ENCODE measurements at regions not wholly inside any gene's neighbourhood (a gene's known extent, or its start where the extent isn't known, plus 50 kb on each side); places are given as distances from the start of the nearest gene placed in this dataset.
A peak's percentile ranks its signal among the peaks of the same experiment; 100 is the strongest.

DNA sequence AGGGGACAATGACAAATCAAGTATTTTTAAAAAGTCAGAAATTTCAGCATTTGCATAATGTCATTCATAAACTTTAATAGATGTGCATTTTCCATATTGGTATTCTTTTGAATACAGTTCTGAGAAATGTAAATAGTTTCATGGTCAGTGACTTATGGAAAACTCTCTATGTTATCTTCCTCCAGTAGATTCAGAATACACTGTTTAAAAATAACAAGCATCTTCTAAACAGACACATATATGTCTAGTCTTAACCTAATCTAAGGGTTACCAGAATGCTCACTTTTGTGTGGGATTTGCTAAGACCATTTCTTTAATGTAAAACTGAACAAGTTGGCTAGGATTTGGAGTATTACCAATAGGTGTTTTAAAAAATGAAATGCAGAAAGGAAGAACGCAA, 119.8 kb upstream of the SGCG start:
- H3K36me3 ChIP-seq (ENCODE audit: control insufficient read depth, insufficient read depth, low read length) = no peaks in the 10 kb centered on the region

DNA sequence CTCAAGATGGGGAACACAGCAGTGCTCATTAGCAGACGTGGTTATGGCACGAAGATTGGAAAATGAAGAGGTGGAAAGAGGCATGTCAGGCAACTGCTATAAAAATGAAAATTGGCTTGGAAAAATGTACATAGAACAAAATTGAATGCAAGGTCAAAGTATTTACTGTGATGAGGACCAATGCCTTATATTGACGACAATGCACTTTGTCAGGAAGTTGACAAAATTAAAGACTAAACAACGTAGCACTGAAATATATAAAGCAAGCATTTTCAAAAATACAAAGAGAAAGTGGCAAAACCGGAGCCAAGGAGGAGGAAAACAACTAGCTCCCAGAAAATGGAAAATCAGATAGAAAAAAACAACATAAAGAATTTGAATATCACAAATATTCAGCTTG, 113.7 kb upstream of the SGCG start:
- WGBS (ENCODE audit: insufficient coverage) = 46% methylated on average over 2 of the region's 5 CpGs
- DNase-seq = no peak
- peaks cover 3% of the 10 kb centered on the region for H3K4me1 ChIP-seq (ENCODE audit: control insufficient read depth, insufficient read depth, low read length)
- no peaks in the 10 kb centered on the region for H3K27me3 ChIP-seq (ENCODE audit: control insufficient read depth, insufficient read depth, low read length)
- no peaks in the 10 kb centered on the region for H3K9me3 ChIP-seq (replicated peaks; ENCODE audit: control insufficient read depth, low read depth, low read length)
- no peaks in the 10 kb centered on the region for H3K36me3 ChIP-seq (ENCODE audit: control insufficient read depth, insufficient read depth, low read length)
- no peak overlapping the region for H3K4me3 ChIP-seq (ENCODE audit: low read length)
- H3K27ac ChIP-seq (ENCODE audit: low read length) = no peak overlapping the region

More for the DNA sequence above, 119.8 kb upstream of the SGCG start:
- no peak for DNase-seq
- Histone ChIP-seq H3K9me3 (replicated peaks; ENCODE audit: control insufficient read depth, low read depth, low read length) (no peaks in the 10 kb centered on the region), H3K27me3 (ENCODE audit: control insufficient read depth, insufficient read depth, low read length) (no peaks in the 10 kb centered on the region), H3K27ac (ENCODE audit: low read length) (no peak overlapping the region), H3K4me3 (ENCODE audit: low read length) (no peak overlapping the region), H3K4me1 (ENCODE audit: control insufficient read depth, insufficient read depth, low read length) (peaks cover 2% of the 10 kb centered on the region)
- WGBS (ENCODE audit: insufficient coverage) = 86% methylated on average over 1 of the region's 1 CpG

DNA sequence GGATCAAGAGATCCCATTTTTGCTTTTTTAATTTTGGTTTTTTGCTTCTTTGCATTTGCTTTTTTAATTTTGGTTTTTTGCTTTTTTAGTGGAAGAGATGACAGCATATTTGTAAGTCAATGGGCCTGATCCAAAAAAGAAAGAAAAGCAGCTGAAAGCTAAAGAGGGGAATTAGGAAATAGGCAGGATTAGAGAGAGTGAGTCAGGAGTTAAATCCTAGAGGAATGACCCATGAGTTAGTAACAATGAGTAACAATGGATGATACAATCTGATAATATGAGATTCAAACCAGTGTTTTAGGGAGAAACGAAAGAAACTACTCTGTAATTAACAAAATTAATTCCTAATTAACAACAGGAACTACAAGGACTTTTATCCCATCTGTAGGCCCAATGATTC, 111.2 kb upstream of the SGCG start:
- WGBS (ENCODE audit: insufficient coverage) = no CpG with 5 or more reads among the region's 1 CpG
- H3K4me1 ChIP-seq (ENCODE audit: control insufficient read depth, insufficient read depth, low read length) = peaks cover 3% of the 10 kb centered on the region
- no peaks in the 10 kb centered on the region for H3K9me3 ChIP-seq (replicated peaks; ENCODE audit: control insufficient read depth, low read depth, low read length)
- H3K36me3 ChIP-seq (ENCODE audit: control insufficient read depth, insufficient read depth, low read length) = no peaks in the 10 kb centered on the region
- H3K4me3 ChIP-seq (ENCODE audit: low read length) = no peak overlapping the region
- DNase-seq = no peak
- H3K27ac ChIP-seq (ENCODE audit: low read length) = no peak overlapping the region
- no peaks in the 10 kb centered on the region for H3K27me3 ChIP-seq (ENCODE audit: control insufficient read depth, insufficient read depth, low read length)

DNA sequence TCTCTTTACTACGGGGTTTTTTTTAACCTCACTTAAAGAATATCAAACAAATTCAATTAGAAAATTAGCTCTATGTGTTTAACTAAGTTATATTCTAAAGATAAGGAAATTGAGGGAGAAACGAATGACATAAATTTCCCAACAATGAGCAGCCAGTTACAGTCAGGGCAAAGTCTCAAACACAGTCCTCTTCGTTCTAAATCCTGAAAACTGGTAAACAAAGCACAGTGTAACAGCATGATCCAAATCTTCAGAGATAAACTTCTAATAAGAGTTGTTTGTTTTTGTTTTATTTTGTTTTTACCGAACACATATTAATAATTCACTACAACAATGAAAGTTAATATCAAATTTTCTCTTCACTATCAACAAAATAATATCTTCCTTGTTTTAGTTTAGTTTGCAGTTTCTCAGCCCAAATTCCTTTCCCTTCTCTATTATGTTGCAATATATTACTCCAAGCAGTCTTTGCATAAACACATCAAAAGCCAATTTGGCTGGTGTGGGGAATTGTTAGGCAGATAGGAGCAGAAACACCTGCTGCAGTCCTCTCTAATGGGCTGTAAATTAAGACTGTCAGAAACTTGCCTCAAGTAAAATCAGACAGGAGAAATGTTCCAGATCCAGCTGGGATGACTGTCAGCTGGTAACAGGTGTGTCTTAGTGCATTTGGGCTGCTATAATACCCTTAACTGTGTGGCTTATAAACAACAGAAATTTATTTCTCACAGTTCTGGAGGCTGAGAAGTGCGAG, 106.5 kb upstream of the SGCG start:
- WGBS (ENCODE audit: insufficient coverage) = no CpG with 5 or more reads among the region's 5 CpGs
- no peaks in the 10 kb centered on the region for H3K36me3 ChIP-seq (ENCODE audit: control insufficient read depth, insufficient read depth, low read length)
- H3K27me3 ChIP-seq (ENCODE audit: control insufficient read depth, insufficient read depth, low read length) = no peaks in the 10 kb centered on the region
- no peak overlapping the region for H3K4me3 ChIP-seq (ENCODE audit: low read length)
- H3K4me1 ChIP-seq (ENCODE audit: control insufficient read depth, insufficient read depth, low read length) = no peaks in the 10 kb centered on the region
- no peaks in the 10 kb centered on the region for H3K9me3 ChIP-seq (replicated peaks; ENCODE audit: control insufficient read depth, low read depth, low read length)
- H3K27ac ChIP-seq (ENCODE audit: low read length) = no peak overlapping the region
- DNase-seq = peak; percentile 26

DNA sequence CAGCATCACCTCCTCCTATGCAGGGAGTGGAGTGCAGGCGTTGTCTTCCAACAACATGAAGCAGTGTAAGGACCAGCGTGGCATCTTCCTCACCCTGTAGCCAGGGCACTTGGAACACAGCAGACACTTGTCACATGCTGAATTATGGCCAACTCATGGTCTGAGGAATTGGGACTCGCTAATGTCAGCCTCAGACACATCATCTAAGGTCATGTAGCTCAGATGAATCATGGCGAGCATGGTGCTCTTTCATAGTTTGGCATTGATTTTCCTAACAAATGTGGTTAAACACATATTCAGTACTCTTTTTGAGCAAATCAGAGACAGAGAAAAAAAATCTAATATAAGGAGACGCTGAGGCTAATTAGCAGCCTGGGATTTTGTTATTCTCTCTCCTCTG, 99.6 kb upstream of the SGCG start:
- WGBS (ENCODE audit: insufficient coverage) = 68% methylated on average over 3 of the region's 5 CpGs
- H3K27me3 ChIP-seq (ENCODE audit: control insufficient read depth, insufficient read depth, low read length) = no peaks in the 10 kb centered on the region
- H3K9me3 ChIP-seq (replicated peaks; ENCODE audit: control insufficient read depth, low read depth, low read length) = no peaks in the 10 kb centered on the region
- no peaks in the 10 kb centered on the region for H3K36me3 ChIP-seq (ENCODE audit: control insufficient read depth, insufficient read depth, low read length)
- H3K27ac ChIP-seq (ENCODE audit: low read length) = no peak overlapping the region
- no peak overlapping the region for H3K4me3 ChIP-seq (ENCODE audit: low read length)
- no peak for DNase-seq
- H3K4me1 ChIP-seq (ENCODE audit: control insufficient read depth, insufficient read depth, low read length) = no peaks in the 10 kb centered on the region

DNA sequence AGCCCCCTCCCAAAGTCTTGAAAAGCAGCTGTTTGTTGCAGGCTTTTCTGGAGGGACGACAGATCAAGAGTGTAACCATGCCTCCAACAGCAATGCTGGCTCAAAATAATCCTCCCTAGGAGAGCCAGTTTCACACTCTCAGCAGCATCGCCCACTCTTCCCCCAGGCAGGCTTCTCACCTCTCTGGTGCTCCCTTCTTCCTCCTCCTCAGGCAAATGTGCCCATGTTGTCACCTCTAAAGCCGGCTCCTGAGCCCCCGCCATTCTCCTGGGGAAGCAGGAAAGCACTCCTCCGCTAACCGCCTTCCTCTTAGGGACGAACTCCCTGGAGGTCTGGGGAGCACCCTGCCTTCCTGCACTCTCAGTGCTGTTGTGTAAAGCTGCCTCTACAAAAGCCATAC, 98.9 kb upstream of the SGCG start:
- Histone ChIP-seq H3K4me3 (ENCODE audit: low read length) (no peak overlapping the region), H3K9me3 (replicated peaks; ENCODE audit: control insufficient read depth, low read depth, low read length) (no peaks in the 10 kb centered on the region), H3K27ac (ENCODE audit: low read length) (no peak overlapping the region), H3K4me1 (ENCODE audit: control insufficient read depth, insufficient read depth, low read length) (no peaks in the 10 kb centered on the region), H3K36me3 (ENCODE audit: control insufficient read depth, insufficient read depth, low read length) (no peaks in the 10 kb centered on the region), H3K27me3 (ENCODE audit: control insufficient read depth, insufficient read depth, low read length) (no peaks in the 10 kb centered on the region)
- WGBS (ENCODE audit: insufficient coverage) = 54% methylated on average over 6 of the region's 7 CpGs
- DNase-seq = no peak

DNA sequence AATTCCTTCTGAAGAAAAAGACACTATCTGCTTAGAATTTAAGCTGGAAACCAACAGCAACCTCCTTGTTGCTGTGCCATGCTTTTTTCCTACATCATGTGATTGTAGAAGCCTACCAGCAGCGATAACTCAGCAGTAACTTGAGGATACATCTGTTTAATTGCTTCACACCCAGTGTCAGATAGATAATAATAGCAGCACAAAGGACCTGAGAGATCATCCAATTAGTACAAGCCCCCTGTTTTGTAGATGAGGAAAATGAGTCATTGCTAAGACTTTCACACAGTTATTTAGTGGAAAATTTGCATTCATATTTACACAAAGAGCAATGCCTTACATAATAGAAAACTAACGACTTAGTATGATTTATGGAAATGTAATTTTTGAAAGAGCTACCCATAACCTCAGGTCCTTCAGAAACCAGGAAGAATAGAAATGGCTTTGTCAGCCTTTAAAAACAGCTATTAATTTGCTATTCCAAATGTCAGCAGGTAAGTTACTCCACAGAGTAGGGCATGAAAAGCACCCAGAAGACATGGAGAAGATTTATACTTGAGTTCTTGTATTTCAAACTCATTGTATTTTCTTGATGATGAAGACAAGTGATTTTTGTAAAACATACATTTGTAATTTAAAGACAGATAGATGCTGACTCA, 93.7 kb upstream of the SGCG start:
- H3K27ac ChIP-seq (ENCODE audit: low read length) = no peak overlapping the region
- DNase-seq = peak; percentile 37
- whole genome bisulfite sequencing (ENCODE audit: insufficient coverage) = no CpG with 5 or more reads among the region's 2 CpGs
- H3K36me3 ChIP-seq (ENCODE audit: control insufficient read depth, insufficient read depth, low read length) = no peaks in the 10 kb centered on the region
- no peaks in the 10 kb centered on the region for H3K4me1 ChIP-seq (ENCODE audit: control insufficient read depth, insufficient read depth, low read length)
- no peaks in the 10 kb centered on the region for H3K27me3 ChIP-seq (ENCODE audit: control insufficient read depth, insufficient read depth, low read length)
- H3K9me3 ChIP-seq (replicated peaks; ENCODE audit: control insufficient read depth, low read depth, low read length) = no peaks in the 10 kb centered on the region
- H3K4me3 ChIP-seq (ENCODE audit: low read length) = no peak overlapping the region

DNA sequence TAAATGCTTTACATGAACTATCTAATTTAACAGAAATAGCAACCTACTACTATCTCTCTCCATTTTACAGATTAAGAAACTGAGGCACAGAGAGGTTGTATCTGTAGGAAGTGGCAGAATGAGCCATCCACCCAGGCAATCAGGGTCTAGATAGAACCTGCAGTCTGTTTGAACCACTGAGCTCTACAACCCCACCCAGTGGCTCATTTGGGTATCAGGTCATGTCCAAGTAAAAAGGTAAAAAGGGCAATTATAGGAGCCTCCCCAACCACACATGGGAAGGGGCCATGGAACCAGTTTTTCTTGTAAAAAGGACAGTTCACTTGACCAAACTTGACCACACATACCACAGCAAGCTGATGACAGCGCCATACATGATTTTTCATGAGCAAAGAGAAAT, 92.9 kb upstream of the SGCG start:
- Histone ChIP-seq H3K4me1 (ENCODE audit: control insufficient read depth, insufficient read depth, low read length) (no peaks in the 10 kb centered on the region), H3K27ac (ENCODE audit: low read length) (no peak overlapping the region), H3K27me3 (ENCODE audit: control insufficient read depth, insufficient read depth, low read length) (no peaks in the 10 kb centered on the region), H3K36me3 (ENCODE audit: control insufficient read depth, insufficient read depth, low read length) (no peaks in the 10 kb centered on the region), H3K9me3 (replicated peaks; ENCODE audit: control insufficient read depth, low read depth, low read length) (no peaks in the 10 kb centered on the region), H3K4me3 (ENCODE audit: low read length) (no peak overlapping the region)
- no peak for DNase-seq
- WGBS (ENCODE audit: insufficient coverage) = no CpG with 5 or more reads among the region's 1 CpG

DNA sequence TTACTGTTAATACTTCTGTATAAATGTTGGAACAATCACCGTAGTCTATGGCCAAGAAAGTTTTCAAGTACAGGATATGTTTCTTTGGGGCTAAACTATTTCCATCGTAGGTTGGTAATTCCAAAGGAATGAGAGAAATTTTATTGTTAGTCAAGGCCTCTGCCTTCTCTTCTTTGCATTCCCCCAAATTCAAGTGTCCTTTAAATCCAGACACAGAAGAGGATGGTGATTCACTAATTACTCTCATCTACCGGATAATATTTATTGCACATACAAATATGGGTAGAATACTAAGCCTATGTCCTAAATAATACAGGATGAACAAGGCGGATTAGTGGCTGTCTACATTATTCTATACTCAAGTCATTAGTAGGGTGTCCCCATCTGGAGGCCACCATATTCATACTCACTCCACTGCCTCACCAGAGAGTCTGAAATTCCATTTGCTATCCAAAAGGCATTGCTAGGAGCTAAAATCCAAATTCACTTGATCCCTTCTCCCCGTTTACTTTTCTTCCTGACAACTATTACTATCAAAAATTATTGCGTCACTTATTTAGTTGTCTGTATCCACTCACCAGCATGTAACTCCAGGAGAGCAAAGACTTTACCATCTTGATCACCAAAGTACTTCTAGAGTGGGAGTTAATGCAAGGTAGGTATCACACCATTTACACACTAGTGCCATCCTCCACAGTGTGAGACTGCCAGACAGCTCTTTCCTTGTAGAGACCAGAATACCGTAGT, 82.4 kb upstream of the SGCG start:
- no peak for DNase-seq
- Histone ChIP-seq H3K4me3 (ENCODE audit: low read length) (no peak overlapping the region), H3K27ac (ENCODE audit: low read length) (no peak overlapping the region), H3K4me1 (ENCODE audit: control insufficient read depth, insufficient read depth, low read length) (no peaks in the 10 kb centered on the region), H3K27me3 (ENCODE audit: control insufficient read depth, insufficient read depth, low read length) (no peaks in the 10 kb centered on the region), H3K9me3 (replicated peaks; ENCODE audit: control insufficient read depth, low read depth, low read length) (no peaks in the 10 kb centered on the region), H3K36me3 (ENCODE audit: control insufficient read depth, insufficient read depth, low read length) (no peaks in the 10 kb centered on the region)
- no CpG with 5 or more reads among the region's 7 CpGs for WGBS (ENCODE audit: insufficient coverage)

DNA sequence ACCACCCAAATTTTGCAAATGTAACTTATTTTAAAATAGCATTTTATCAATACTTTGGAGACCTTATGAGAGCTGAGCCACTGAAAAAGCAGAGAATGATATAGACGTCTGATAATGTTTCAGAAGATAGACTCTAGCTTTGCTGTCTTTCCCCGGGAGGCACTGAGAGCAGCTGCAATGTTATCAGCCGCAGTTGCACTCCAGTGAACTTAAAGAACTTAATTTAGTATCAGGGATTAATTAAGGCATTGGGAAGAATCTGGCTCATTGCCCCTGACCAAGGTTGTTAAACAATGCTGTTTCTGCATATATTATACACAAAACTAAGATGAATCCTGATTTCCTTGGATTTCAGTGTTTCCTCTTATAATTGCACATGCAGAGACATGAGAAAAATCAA, 75.7 kb upstream of the SGCG start:
- Histone ChIP-seq H3K36me3 (ENCODE audit: control insufficient read depth, insufficient read depth, low read length) (no peaks in the 10 kb centered on the region), H3K4me1 (ENCODE audit: control insufficient read depth, insufficient read depth, low read length) (no peaks in the 10 kb centered on the region), H3K27ac (ENCODE audit: low read length) (peak overlapping the region; percentile 20), H3K4me3 (ENCODE audit: low read length) (no peak overlapping the region), H3K9me3 (replicated peaks; ENCODE audit: control insufficient read depth, low read depth, low read length) (no peaks in the 10 kb centered on the region), H3K27me3 (ENCODE audit: control insufficient read depth, insufficient read depth, low read length) (no peaks in the 10 kb centered on the region)
- peak; percentile 11 for DNase-seq
- no CpG with 5 or more reads among the region's 3 CpGs for WGBS (ENCODE audit: insufficient coverage)

Measured in muscle of leg (tissue), 3 donors.